ENCODE measurements at regions not wholly inside any gene's neighbourhood (a gene's known extent, or its start where the extent isn't known, plus 50 kb on each side); places are given as distances from the start of the nearest gene placed in this dataset.

- DNase-seq (ENCODE audit: extremely low read depth in 1 of 2, low read depth in 1 of 2): no peak
These were observed 396.5 kb downstream of the ANXA1 start for GRCh38 chr9:73548201-73548600.

DNA sequence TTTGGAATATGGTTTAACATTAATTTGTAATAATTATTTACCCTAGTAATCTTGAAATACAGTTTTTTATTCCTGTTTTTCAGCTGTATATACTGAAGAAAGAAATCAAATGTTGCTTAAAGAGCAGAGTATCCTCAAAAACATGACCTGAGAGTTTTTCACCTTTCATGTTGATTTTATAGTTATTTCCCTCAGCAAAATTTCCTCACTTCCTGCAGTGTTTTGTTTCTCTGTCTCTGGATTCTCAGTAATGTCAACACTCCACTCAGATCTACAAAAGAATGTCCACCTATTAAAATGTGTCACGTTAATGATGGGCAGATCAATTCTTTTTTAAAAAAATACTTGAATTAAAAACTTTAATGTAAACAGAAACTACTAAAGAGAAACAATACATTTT, 398.3 kb downstream of the ANXA1 start:
- no peak for DNase-seq (ENCODE audit: extremely low read depth in 1 of 2, low read depth in 1 of 2)

- DNase-seq (ENCODE audit: extremely low read depth in 1 of 2, low read depth in 1 of 2): no peak
These were observed 401.6 kb downstream of the ANXA1 start for GRCh38 chr9:73553295-73553694.

GRCh38 chr9:73558471-73558870, 406.8 kb downstream of the ANXA1 start:
- no peak for DNase-seq (ENCODE audit: extremely low read depth in 1 of 2, low read depth in 1 of 2)

GRCh38 chr9:73565026-73565425, 413.4 kb downstream of the ANXA1 start:
- DNase-seq (ENCODE audit: extremely low read depth in 1 of 2, low read depth in 1 of 2): no peak

- no peak for DNase-seq (ENCODE audit: extremely low read depth in 1 of 2, low read depth in 1 of 2)
These were observed 414.3 kb downstream of the ANXA1 start for GRCh38 chr9:73565833-73566465.

DNA sequence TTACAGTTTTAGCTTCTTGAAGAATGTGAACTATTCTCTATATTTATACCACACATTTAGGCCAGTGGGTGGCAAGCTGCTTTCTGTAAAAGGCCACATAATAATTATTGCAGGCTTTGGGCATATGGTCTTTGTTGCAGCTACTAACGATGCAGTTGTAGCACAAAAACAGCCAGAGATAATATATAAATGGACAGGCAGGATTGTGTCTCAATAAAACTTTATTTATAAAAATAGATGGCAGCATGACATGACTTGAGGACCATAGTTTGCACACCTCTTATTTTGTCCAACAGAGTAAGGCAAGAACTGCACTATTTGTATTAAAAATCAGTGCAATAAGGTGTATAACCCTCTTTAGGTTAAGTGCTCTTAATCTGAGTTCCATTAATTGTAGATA, 415.0 kb downstream of the ANXA1 start:
- DNase-seq (ENCODE audit: extremely low read depth in 1 of 2, low read depth in 1 of 2): no peak

DNA sequence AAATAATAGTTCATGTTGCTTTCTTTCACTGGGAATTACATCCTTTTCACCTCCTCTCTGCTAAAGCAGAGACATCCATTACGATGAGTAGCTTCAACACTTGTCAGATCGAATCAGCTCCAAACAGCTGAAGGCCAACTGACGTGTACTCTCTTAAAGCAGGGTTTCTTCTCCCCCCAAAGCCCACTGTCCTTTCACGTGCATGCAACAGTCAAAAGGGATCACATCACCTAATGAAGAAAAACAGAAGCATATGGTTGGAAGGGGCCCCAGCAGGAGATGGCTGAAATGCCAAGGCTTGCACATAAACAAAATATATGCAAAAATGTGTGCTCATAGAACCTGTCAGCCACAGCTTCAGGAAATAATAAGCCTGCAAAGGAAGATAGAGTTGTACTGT, 421.6 kb downstream of the ANXA1 start:
- DNase-seq (ENCODE audit: extremely low read depth in 1 of 2, low read depth in 1 of 2): no peak

DNA sequence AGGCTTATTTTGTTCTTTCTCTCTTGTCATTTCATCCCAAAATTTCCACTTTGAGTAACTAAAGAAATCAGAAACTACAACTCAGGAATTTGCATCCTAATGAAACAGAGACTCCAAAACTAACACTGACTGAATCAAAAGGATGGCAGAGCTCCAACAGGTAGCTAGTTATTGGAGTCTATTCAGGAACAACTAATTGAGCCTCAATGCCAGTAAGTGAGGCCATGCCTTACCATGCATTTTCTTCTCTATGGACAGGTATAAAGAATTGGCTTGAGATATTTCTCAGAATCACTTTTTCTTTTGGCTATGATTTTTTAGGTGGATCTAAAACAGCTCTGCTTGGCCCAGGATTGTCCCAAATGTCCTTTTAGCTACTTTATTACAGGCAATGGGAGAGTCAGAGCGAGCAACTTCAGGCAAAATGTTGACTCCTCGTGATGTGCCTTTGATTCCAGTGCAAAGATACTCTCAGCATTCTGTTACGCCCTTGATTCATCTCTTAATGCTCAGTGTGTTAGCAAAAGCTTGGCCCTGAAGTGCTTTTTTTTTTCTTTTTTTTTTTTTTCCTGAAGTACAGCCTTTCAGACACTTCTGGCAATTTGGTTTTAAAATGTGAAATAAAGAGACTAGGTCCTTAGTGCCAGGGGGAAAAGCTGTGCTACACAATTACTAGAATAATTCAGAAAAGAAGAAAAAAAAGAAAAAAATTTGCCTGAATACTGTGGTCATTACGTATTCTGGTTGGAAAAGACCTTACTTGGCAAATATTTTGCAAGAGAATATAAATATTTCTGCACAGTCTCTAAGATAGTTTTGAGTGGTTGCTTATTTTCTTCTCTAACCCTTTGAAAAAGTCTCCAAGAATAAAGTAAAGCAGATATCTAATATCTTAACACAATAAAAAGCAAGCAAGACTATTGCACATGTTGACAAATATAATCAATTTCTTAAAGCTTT, 423.7 kb downstream of the ANXA1 start:
- DNase-seq (ENCODE audit: extremely low read depth in 1 of 2, low read depth in 1 of 2): no peak

- no peak for DNase-seq (ENCODE audit: extremely low read depth in 1 of 2, low read depth in 1 of 2)
These were observed 426.2 kb downstream of the ANXA1 start for GRCh38 chr9:73577848-73578247.

DNA sequence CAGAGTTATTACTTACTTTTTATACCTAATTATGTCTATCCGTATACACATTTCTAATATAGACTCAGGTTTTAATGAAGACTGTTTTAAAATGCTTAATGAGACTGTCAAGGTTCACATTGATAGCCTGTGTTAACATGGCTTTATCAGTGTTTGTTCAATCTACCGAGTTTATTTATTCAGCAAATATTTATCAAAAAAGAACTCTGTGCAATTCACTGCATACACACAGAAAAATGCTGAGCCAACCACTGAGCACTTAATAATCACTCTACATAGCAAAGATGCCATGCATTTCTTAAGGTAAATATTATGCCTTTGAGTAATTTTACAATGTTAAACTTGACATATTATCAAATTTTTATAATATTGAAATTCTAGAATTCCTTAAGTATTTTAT, 428.2 kb downstream of the ANXA1 start:
- DNase-seq (ENCODE audit: extremely low read depth in 1 of 2, low read depth in 1 of 2): no peak

DNA sequence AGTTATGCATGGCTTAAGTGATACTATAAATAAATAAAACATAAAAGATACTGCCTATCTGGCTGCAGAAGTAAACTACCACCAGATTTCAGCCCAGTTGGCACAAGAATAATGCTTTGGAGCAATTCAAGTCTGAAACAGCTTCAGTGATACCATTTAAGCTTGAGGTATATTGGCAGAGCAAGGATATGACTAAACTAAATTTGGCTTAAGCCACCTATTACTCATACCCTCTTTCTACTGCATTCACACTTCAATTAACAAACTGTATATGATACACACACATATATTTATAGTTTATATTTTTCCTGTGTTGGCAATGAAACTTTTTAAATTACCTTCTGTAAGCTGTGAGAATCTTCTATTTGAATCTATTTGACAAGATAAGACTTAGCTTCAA, 431.9 kb downstream of the ANXA1 start:
- DNase-seq (ENCODE audit: extremely low read depth in 1 of 2, low read depth in 1 of 2): no peak

GRCh38 chr9:73595036-73595545, 443.4 kb downstream of the ANXA1 start:
- DNase-seq (ENCODE audit: extremely low read depth in 1 of 2, low read depth in 1 of 2): no peak

GRCh38 chr9:73596321-73596720, 444.7 kb downstream of the ANXA1 start:
- no peak for DNase-seq (ENCODE audit: extremely low read depth in 1 of 2, low read depth in 1 of 2)

DNA sequence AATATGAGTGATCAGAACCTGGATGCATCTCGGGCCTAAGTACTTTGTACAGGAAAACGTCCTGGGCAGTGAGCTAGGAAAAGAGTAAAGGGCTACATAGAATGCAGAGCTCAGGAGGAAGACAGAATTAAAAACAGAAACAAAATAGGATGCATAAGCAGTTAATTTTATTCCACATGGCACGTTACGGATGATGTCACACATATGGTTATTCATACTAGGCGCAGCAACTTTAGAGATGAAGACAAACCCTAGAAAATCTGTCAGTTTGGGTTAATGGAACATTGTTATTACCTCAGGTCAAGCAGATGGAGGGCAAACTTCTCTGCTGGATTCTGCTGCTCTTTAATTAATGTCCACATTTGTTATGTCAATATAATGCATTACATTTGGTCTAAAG, 445.4 kb downstream of the ANXA1 start:
- DNase-seq (ENCODE audit: extremely low read depth in 1 of 2, low read depth in 1 of 2): no peak

DNA sequence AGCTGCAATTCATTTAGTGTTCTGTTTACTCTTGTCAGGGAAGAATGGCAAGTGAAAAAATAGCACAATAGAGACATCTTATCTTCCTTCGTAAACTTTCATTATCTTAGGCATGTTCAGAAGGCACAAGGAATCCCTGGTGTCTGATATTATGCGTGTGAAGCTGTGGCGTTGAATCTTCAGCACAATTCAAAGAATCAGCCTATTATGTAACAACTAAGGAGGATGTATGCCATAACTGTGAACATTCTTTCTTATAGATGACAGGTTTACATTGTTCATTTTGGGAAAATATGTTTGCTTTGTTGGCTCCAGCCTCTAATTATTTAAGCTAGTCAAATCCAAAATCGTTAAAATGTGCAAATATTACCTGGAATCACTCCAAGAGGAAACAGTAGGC, 446.1 kb downstream of the ANXA1 start:
- no peak for DNase-seq (ENCODE audit: extremely low read depth in 1 of 2, low read depth in 1 of 2)

DNA sequence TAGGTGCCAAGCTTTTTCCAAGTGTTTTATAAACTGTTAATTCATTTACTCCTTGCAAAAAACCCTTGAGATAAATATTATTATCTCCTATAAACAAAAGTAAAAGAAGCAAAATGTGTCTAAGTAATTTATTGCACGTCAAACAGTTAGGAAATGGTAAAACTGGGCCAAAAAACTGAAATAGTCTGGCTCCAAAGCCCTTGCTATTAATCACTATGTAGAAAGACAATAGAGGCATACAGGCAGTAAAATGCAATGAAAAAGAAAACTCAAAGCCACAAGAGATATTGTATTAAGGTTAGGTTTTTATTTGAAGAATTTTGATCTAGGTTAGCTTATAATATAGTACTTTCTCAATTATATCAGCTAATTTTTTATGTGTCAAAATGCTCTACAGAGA, 457.7 kb downstream of the ANXA1 start:
- DNase-seq (ENCODE audit: extremely low read depth in 1 of 2, low read depth in 1 of 2): no peak

DNA sequence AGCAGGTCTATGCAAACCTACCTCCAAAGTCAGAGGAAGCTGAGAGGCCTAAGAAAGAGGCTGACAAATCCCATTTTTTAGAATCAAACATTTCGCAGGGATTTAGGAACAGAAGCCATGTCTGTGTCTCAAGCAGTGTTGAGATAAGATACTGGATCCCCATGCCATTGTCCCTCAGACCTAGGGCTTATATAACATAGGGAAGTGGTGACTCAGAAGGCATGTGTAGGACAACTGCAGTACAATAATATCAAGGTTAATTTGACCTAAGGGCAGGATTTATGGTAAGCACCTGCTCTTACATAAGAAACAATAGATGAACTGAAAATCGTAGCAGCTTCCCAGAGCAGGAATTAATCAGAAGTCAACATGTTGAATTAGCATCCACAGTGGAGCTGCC, 459.4 kb downstream of the ANXA1 start:
- DNase-seq (ENCODE audit: extremely low read depth in 1 of 2, low read depth in 1 of 2): no peak

GRCh38 chr9:73613092-73613701, 461.5 kb downstream of the ANXA1 start:
- DNase-seq (ENCODE audit: extremely low read depth in 1 of 2, low read depth in 1 of 2): no peak

DNA sequence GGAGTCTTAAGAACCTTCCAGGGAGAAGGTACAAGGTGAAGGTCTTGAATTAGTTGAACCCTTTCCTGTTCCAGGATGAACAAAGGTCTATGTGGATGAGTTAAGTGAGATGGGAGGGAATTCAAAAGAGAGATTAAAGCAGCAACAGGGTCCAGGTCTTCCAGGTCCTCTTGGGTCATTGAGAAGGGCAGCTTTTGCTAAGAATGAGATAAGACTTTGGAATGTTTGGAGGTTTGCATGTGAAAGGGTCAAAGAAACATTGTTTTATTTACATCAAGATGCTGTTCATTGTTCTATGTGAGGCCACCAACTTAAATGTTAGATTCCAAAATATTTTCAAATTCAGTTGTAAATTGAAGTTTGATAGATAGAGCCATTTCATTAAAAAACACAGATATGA, 463.9 kb downstream of the ANXA1 start:
- DNase-seq (ENCODE audit: extremely low read depth in 1 of 2, low read depth in 1 of 2): no peak

DNA sequence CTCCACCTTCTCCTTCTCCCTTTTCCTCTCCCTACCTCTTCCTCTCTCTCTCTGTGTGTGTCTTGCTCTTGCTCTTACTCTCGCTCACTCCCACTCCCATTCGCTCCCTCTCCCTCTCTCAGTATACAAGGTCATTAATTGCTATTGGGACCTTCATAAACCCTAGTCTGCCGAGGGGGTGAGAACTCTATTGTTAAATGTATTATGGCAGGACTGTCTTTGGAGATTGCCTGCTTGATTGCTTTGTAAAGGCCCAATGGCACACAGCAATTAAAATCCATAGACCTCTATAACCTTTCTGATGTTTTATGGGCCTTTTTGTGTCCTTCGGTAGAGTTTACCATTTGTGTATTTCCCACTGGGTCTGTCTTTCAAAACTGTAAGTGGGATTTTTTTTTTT, 465.9 kb downstream of the ANXA1 start:
- DNase-seq (ENCODE audit: extremely low read depth in 1 of 2, low read depth in 1 of 2): no peak

DNA sequence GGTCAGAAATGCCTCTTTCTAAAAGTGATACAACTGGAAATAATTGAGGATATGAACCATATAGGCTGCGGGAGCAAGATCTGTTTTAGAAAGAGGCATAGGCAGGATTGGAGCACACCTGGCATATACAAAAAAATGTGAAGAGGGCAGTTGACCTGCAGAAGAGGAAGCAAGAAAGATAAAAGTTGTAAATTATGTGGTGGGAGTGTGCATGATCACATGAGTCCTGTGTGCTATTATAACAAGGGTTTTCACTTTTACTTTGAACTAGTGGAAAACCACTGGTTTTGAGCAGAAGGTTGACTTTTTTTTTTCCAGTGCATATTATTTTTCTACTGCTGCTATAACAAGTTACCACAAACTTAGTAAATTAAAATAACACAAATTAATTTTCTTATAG, 489.3 kb downstream of the ANXA1 start:
- DNase-seq (ENCODE audit: extremely low read depth in 1 of 2, low read depth in 1 of 2): no peak
